ENCODE measurements at regions not wholly inside any gene's neighbourhood (a gene's known extent, or its start where the extent isn't known, plus 50 kb on each side); places are given as distances from the start of the nearest gene placed in this dataset.

- no peaks in the 10 kb centered on the region for H3K4me1 ChIP-seq
- no peak overlapping the region for H3K4me3 ChIP-seq
- ATAC-seq (no peak), DNase-seq (no peak)
- 53 to 70% (median 62%) methylated on average over 3 of the region's 3 CpGs for WGBS, 4 donors
- no peaks in the 10 kb centered on the region for H3K36me3 ChIP-seq
- no peaks in the 10 kb centered on the region for H3K9me3 ChIP-seq
- H3K27ac ChIP-seq: no peak overlapping the region
- intact Hi-C loops (cut with DNase I): no loop called here
- H3K27me3 ChIP-seq: no peaks in the 10 kb centered on the region
- TF ChIP-seq POLR2A (IDR thresholded peaks at IDR 0.05) (no peak), CTCF (IDR thresholded peaks at IDR 0.05) (no peak)
These were observed 144.9 kb downstream of the EDEM1 start for GRCh38 chr3:5332270-5332956.

DNA sequence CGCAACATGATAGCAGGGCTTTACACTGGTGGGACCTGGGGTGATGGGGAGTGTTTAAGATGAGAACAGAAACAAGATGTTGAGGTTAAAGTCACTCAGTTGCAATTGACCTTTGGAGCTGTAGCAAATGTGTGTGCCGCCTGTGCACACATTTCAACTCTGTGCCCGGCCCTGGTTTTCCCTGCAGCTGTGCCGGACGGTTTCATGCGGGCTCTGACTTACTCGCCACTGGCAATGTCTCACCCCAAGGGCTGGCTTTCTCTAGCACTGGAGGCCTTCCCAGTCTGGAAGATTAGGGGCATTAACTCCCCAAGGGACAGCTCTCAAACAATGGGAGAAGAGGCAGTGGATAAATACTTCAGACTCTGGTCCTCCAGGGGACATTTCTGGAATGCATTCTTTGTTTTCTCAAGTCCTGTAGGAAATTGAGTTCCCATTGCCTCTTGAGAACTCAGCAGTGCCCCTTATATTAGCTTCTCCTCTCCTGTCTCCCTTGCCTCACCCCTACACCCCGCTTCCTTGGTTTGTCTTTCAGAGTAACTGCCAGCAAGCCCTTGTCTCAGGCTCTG, 152.5 kb downstream of the EDEM1 start:
- DNase-seq (no peak), ATAC-seq (no peak)
- Histone ChIP-seq H3K27me3 (no peaks in the 10 kb centered on the region), H3K36me3 (no peaks in the 10 kb centered on the region), H3K4me3 (no peak overlapping the region), H3K27ac (no peak overlapping the region), H3K4me1 (no peaks in the 10 kb centered on the region), H3K9me3 (no peaks in the 10 kb centered on the region)
- WGBS, 4 donors: 78 to 87% (median 84%) methylated on average over 8 of the region's 8 CpGs
- intact Hi-C loops (cut with DNase I): no loop called here
- no peak for TF ChIP-seq POLR2A (IDR thresholded peaks at IDR 0.05)
- TF ChIP-seq CTCF (IDR thresholded peaks at IDR 0.05): no peak

GRCh38 chr3:5341610-5342009, 154.1 kb downstream of the EDEM1 start:
- TF ChIP-seq POLR2A (IDR thresholded peaks at IDR 0.05) (no peak), CTCF (IDR thresholded peaks at IDR 0.05) (no peak)
- intact Hi-C loops (cut with DNase I): no loop called here
- no peak overlapping the region for H3K4me3 ChIP-seq
- no peak overlapping the region for H3K27ac ChIP-seq
- no peaks in the 10 kb centered on the region for H3K36me3 ChIP-seq
- WGBS, 4 donors: 67 to 78% (median 71%) methylated on average over 7 of the region's 7 CpGs
- no peaks in the 10 kb centered on the region for H3K4me1 ChIP-seq
- no peaks in the 10 kb centered on the region for H3K27me3 ChIP-seq
- DNase-seq (no peak), ATAC-seq (no peak)
- H3K9me3 ChIP-seq: no peaks in the 10 kb centered on the region

GRCh38 chr3:5343459-5343858, 156.0 kb downstream of the EDEM1 start:
- DNase-seq (no peak), ATAC-seq (no peak)
- WGBS, 4 donors: 62 to 78% (median 67%) methylated on average over 2 of the region's 2 CpGs

More at GRCh38 chr3:5343459-5343858, 156.0 kb downstream of the EDEM1 start:
- TF ChIP-seq CTCF (IDR thresholded peaks at IDR 0.05) (no peak), POLR2A (IDR thresholded peaks at IDR 0.05) (no peak)
- no peaks in the 10 kb centered on the region for H3K36me3 ChIP-seq
- H3K4me1 ChIP-seq: no peaks in the 10 kb centered on the region
- intact Hi-C loops (cut with DNase I): no loop called here
- H3K9me3 ChIP-seq: no peaks in the 10 kb centered on the region
- H3K27me3 ChIP-seq: no peaks in the 10 kb centered on the region
- H3K4me3 ChIP-seq: no peak overlapping the region
- H3K27ac ChIP-seq: no peak overlapping the region
